Kidney epithelial cell (primary cell): ENCODE measurements at regions not wholly inside any gene's neighbourhood (a gene's known extent, or its start where the extent isn't known, plus 50 kb on each side); places are given as distances from the start of the nearest gene placed in this dataset.

Experiments used
- DNase-seq: peaks from one replicate; pipeline ENCODE4 v3.0.0-alpha.2; 2010; ENCODE audit warnings: low read depth
- H3K27me3 ChIP-seq: 2 replicates; pipeline ENCODE4 v1.6.0; 2011; ENCODE audit warnings: low read length; ENCODE audit not compliant: control insufficient read depth, insufficient read depth
- H3K36me3 ChIP-seq: 2 replicates; pipeline ENCODE4 v1.5.1; 2011; ENCODE audit warnings: low read length; ENCODE audit not compliant: control insufficient read depth, insufficient read depth
- H3K4me3 ChIP-seq: 2 replicates; pipeline ENCODE4 v1.5.1; 2011; ENCODE audit warnings: low read depth, mild to moderate bottlenecking, control low read depth, low read length
- TF ChIP-seq, protein P1 (sequence below): IDR thresholded peaks from 2 replicates; pipeline ENCODE4 v1.5.1; 2011; ENCODE audit warnings: mild to moderate bottlenecking, moderate library complexity, low read length, control low read depth, inconsistent platforms; ENCODE audit not compliant: insufficient read depth, poor library complexity, severe bottlenecking

DNA sequence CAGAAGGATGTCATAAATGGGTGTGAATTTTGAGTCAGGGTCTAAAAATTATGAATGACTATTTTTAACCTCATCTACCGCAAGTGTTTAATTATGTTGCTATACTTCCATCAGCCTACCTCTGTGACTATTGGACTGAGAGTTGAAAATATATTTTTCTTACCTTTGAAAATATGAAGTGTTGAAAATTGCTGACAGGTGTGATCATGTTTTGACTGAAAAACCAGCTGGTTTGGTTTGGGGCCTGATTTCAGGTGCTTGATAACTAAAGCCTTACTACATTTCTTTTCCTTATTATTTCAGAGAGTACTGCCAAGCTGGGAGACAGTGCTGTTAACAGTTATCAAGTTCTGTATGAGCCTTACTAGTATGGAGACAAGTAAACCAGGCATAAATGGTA, 107.2 kb upstream of the DUSP10 start:
- TF ChIP-seq, protein P1, sequence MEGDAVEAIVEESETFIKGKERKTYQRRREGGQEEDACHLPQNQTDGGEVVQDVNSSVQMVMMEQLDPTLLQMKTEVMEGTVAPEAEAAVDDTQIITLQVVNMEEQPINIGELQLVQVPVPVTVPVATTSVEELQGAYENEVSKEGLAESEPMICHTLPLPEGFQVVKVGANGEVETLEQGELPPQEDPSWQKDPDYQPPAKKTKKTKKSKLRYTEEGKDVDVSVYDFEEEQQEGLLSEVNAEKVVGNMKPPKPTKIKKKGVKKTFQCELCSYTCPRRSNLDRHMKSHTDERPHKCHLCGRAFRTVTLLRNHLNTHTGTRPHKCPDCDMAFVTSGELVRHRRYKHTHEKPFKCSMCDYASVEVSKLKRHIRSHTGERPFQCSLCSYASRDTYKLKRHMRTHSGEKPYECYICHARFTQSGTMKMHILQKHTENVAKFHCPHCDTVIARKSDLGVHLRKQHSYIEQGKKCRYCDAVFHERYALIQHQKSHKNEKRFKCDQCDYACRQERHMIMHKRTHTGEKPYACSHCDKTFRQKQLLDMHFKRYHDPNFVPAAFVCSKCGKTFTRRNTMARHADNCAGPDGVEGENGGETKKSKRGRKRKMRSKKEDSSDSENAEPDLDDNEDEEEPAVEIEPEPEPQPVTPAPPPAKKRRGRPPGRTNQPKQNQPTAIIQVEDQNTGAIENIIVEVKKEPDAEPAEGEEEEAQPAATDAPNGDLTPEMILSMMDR = no peak
- Histone ChIP-seq H3K27me3 (no peaks in the 10 kb centered on the region), H3K36me3 (no peaks in the 10 kb centered on the region), H3K4me3 (no peak overlapping the region)
- DNase-seq = no peak

DNA sequence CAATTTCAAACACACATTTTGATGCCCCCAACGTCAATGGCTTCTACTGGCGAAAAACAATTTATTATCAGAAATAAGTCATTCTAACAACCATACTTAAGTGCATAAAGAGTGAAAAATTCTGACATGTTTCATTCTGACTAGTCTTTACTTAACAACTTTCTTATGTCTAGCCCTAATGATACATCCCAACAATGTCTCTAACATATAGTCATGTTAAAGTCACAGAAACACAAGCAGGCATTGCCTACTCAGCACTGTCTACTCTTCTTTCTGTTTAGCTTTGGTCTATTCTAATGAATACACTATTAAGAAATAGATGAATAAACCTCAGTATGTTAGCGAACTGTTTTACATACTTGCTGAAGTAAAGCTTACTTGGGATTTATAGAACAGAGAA, 105.8 kb upstream of the DUSP10 start:
- Histone ChIP-seq H3K36me3 (no peaks in the 10 kb centered on the region), H3K4me3 (no peak overlapping the region), H3K27me3 (no peaks in the 10 kb centered on the region)
- TF ChIP-seq, protein P1 = no peak
- no peak for DNase-seq

DNA sequence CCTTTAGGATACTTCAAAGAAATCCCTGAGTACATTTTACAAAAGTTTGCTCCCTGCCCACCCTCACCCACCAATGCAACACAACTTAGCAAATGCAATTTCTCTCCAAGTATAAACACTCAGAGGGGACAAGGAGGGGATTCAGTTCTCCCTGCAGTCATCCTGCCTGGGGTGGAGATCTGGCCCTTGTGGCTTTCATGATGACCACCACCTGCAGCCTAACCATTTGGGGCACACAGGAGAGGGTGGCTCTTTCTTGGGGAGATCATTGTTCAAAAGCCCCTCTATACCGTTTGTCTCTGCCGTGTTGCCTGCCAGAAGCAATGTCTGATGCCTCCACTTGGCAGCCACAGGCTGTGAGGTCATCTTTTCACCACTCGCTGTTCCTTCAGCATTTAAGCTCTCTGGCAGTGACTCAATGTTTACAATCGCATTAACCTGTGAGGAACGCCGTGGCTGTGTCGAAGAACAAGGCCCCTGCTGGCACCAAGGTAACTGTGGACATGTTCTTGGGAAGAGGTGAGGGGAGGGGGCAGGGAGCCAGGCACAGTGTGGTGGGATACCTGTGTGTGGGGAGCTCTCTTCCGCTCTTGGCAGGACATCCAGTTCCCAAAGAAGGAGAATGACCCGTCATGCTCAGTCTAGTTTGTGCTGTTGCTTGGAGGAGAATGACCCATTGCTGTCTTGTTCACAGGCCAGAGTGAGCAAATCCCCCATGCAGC, 103.9 kb upstream of the DUSP10 start:
- DNase-seq = peak; percentile 77
- Histone ChIP-seq H3K27me3 (no peaks in the 10 kb centered on the region), H3K36me3 (no peaks in the 10 kb centered on the region), H3K4me3 (no peak overlapping the region)
- TF ChIP-seq, protein P1 = no peak

DNA sequence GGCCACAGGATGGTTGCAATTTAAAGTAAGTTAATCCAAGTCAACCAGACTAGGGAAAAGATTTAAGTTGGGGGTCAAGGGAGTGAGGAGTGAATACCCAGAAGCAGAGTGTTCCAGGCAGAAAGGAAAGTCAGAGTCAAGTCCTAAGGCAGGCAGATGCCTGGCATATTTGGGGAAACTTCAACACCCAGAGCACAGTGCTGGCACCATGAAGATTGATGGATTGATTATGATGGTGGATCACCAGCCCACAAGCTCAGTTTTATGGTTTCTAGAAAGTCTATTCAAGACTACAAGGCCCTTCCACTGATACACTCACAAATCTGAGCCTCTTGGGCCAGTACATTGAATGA, 100.1 kb upstream of the DUSP10 start:
- Histone ChIP-seq H3K4me3 (no peak overlapping the region), H3K36me3 (peaks cover 1% of the 10 kb centered on the region), H3K27me3 (no peaks in the 10 kb centered on the region)
- DNase-seq = no peak
- TF ChIP-seq, protein P1 = no peak

DNA sequence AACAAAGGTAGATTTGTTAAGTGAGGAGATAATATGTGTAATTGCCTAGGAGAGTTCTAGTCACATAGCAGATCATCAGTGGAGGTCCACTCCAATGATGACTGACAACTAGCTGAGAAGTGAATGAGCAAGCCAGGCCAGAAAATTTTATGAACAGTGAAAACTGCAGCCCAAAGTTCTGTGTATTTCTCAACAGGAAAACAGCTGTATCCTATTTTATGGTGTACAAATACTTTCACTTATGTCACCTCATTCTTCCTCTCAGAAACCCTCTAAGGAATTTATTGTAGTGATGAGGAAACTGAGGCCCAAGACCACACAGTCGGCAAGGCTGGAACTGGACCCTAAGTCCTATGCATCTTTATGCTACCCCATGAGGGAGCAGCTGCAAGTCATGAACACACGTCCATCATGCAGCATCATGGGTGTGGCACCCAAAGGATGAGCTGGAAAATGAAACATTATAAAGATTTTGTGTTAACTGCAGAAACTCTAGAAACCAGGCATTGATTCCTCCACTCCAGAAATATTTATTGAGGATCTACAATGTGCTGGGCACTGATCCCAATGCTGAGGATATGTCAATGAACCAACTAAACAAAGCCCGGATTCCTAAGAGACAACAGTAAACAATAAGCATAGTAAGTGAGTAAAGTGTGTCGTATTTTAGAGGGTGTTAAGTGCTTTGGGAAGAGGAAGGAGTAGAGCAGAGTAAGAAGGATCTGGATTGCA, 99.5 kb upstream of the DUSP10 start:
- H3K36me3 ChIP-seq = peaks cover 1% of the 10 kb centered on the region
- TF ChIP-seq, protein P1 = no peak
- no peaks in the 10 kb centered on the region for H3K27me3 ChIP-seq
- H3K4me3 ChIP-seq = no peak overlapping the region
- DNase-seq = no peak
